Fibroblast of lung (primary cell): ENCODE measurements at regions not wholly inside any gene's neighbourhood (a gene's known extent, or its start where the extent isn't known, plus 50 kb on each side); places are given as distances from the start of the nearest gene placed in this dataset.
A peak's percentile ranks its signal among the peaks of the same experiment; 100 is the strongest.

ENCODE experiments used
- DNase-seq, 2 donors: peaks; one replicate each; pipeline versions ENCODE4 v3.0.0 to v3.0.0-alpha.2; 2010; ENCODE audit warnings: low read depth in 2 of 2
- H2AFZ ChIP-seq: 2 replicates; pipeline ENCODE4 v1.5.1; 2012; ENCODE audit warnings: low read length, control low read depth, inconsistent platforms
- H3K27ac ChIP-seq: 2 replicates; pipeline ENCODE4 v1.5.1; 2011; ENCODE audit warnings: low read length, control low read depth; ENCODE audit not compliant: insufficient read depth
- H3K27me3 ChIP-seq: 2 replicates; pipeline ENCODE4 v1.5.1; 2011; ENCODE audit warnings: mild to moderate bottlenecking, low read length; ENCODE audit not compliant: control insufficient read depth, insufficient read depth
- H3K36me3 ChIP-seq: 2 replicates; pipeline ENCODE4 v1.5.1; 2011; ENCODE audit warnings: low read length; ENCODE audit not compliant: control insufficient read depth, insufficient read depth
- H3K4me1 ChIP-seq: 2 replicates; pipeline ENCODE4 v1.5.1; 2011; ENCODE audit warnings: low read length; ENCODE audit not compliant: control insufficient read depth, insufficient read depth; ENCODE audit errors: extremely low read depth
- H3K4me2 ChIP-seq: 2 replicates; pipeline ENCODE4 v1.5.1; 2011; ENCODE audit warnings: low read length, control low read depth; ENCODE audit not compliant: insufficient read depth; ENCODE audit errors: extremely low read depth
- H3K4me3 ChIP-seq, 4 experiments: fragments of 200-600 bp in 1 of 4; sonication (generic) in 1 of 4; replicated peaks in 1 of 4; 2 replicates each; pipeline ENCODE4 v1.5.1; 2011 to 2016; ENCODE audit warnings: low read length in 4 of 4, low read depth in 3 of 4, mild to moderate bottlenecking in 3 of 4, control low read depth in 2 of 4, inconsistent platforms in 1 of 4, mixed read lengths in 1 of 4; ENCODE audit not compliant: insufficient read depth in 1 of 4; ENCODE audit errors: control extremely low read depth in 1 of 4
- H3K79me2 ChIP-seq: 2 replicates; pipeline ENCODE4 v1.5.1; 2012; ENCODE audit warnings: mild to moderate bottlenecking, low read length, inconsistent platforms; ENCODE audit not compliant: control insufficient read depth, insufficient read depth
- H3K9ac ChIP-seq: 2 replicates; pipeline ENCODE4 v1.5.1; 2011; ENCODE audit warnings: mild to moderate bottlenecking, low read length, control low read depth; ENCODE audit not compliant: insufficient read depth
- H3K9me3 ChIP-seq: 2 replicates; pipeline ENCODE4 v1.5.1; 2012; ENCODE audit warnings: low read depth, low read length; ENCODE audit not compliant: control insufficient read depth, insufficient read depth
- H4K20me1 ChIP-seq: 2 replicates; pipeline ENCODE4 v1.5.1; 2011; ENCODE audit warnings: low read length; ENCODE audit not compliant: control insufficient read depth, insufficient read depth; ENCODE audit errors: extremely low read depth
- CTCF ChIP-seq, 2 donors: IDR thresholded peaks in 1 of 2; conservative IDR thresholded peaks in 1 of 2; 1 replicate in 1 of 2; 2 replicates in 1 of 2; pipeline ENCODE4 v1.5.1; 2011 to 2012; ENCODE audit warnings: low read length in 2 of 2, control low read depth in 1 of 2, inconsistent platforms in 1 of 2, low read depth in 1 of 2, mild to moderate bottlenecking in 1 of 2
- EZH2 ChIP-seq: IDR thresholded peaks from 2 replicates; pipeline ENCODE4 v1.5.1; 2012; ENCODE audit warnings: low read length, control low read depth, mild to moderate bottlenecking; ENCODE audit errors: missing control alignments

DNA sequence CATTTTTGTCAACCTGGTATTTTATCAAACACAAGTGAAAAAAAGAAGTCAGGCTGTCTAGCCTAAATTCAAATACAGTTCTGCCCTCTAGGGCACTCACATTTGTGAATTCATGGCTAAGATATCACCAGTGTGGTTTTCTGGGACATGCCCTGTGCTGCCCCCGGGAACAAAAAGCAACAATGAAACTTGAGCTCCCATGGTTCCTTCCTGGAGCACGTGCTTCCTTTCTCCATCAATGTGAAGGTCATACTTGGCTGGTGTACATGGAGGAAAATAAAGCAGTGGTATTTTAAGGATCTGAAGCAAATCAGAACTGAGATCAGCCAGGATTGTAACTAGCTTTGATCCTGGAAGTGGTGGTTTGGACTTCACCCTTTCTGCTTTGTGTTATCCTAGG is 128.9 kb upstream of the FRMD4A start:
- Histone ChIP-seq H3K4me2 (no peak overlapping the region), H3K27me3 (no peaks in the 10 kb centered on the region), H2AFZ (no peak overlapping the region), H3K79me2 (no peaks in the 10 kb centered on the region), H3K4me3 (no peak overlapping the region), H3K27ac (no peak overlapping the region), H3K9ac (no peak overlapping the region), H3K4me1 (no peaks in the 10 kb centered on the region), H4K20me1 (no peaks in the 10 kb centered on the region), H3K36me3 (no peaks in the 10 kb centered on the region), H3K9me3 (no peaks in the 10 kb centered on the region)
- TF ChIP-seq EZH2: no peak
- TF ChIP-seq CTCF (conservative IDR thresholded peaks at IDR 0.05 in 1 of 2, IDR thresholded peaks at IDR 0.05 in 1 of 2; ENCODE audit: low read depth in 1 of 2, low read length in 2 of 2): no peak
- DNase-seq: peak; percentile 27 to 39

DNA sequence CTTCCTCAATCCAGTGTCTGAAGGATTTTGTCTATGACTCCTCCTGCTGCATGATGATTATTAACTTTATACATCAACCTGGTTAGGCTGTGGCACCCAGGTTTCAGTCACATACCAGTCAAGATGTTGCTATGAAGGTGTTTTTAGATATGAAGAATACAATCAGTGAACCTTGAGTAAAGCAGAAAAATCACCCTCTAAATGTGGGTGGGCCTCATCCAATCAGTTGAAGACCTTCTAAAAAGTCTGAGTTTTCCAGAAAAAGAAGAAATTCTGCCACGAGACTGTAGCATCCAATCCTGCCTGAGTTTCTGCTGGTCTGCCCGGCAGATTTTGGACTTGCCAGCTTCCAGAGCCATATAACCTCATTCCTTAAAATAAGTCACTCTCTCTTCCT is 126.1 kb upstream of the FRMD4A start:
- H3K9ac ChIP-seq: no peak overlapping the region
- no peaks in the 10 kb centered on the region for H3K4me1 ChIP-seq
- DNase-seq: no peak
- H2AFZ ChIP-seq: no peak overlapping the region
- no peaks in the 10 kb centered on the region for H3K36me3 ChIP-seq
- no peak overlapping the region for H3K4me3 ChIP-seq
- H3K9me3 ChIP-seq: no peaks in the 10 kb centered on the region
- TF ChIP-seq CTCF (conservative IDR thresholded peaks at IDR 0.05 in 1 of 2, IDR thresholded peaks at IDR 0.05 in 1 of 2; ENCODE audit: low read depth in 1 of 2, low read length in 2 of 2) (no peak), EZH2 (no peak)
- no peak overlapping the region for H3K27ac ChIP-seq
- H3K4me2 ChIP-seq: no peak overlapping the region
- H3K79me2 ChIP-seq: no peaks in the 10 kb centered on the region
- H3K27me3 ChIP-seq: no peaks in the 10 kb centered on the region
- H4K20me1 ChIP-seq: no peaks in the 10 kb centered on the region

GRCh38 chr10:14456218-14456869 is 125.6 kb upstream of the FRMD4A start:
- no peak overlapping the region for H2AFZ ChIP-seq
- H3K36me3 ChIP-seq: no peaks in the 10 kb centered on the region
- no peak for TF ChIP-seq EZH2
- no peak for TF ChIP-seq CTCF (conservative IDR thresholded peaks at IDR 0.05 in 1 of 2, IDR thresholded peaks at IDR 0.05 in 1 of 2; ENCODE audit: low read depth in 1 of 2, low read length in 2 of 2)
- H3K4me3 ChIP-seq: no peak overlapping the region
- no peaks in the 10 kb centered on the region for H3K27me3 ChIP-seq
- no peak for DNase-seq
- no peaks in the 10 kb centered on the region for H3K79me2 ChIP-seq
- no peak overlapping the region for H3K27ac ChIP-seq
- no peaks in the 10 kb centered on the region for H3K9me3 ChIP-seq
- no peaks in the 10 kb centered on the region for H3K4me1 ChIP-seq
- no peaks in the 10 kb centered on the region for H4K20me1 ChIP-seq
- H3K4me2 ChIP-seq: no peak overlapping the region
- no peak overlapping the region for H3K9ac ChIP-seq
